AG09309 (cell line): ENCODE measurements at regions not wholly inside any gene's neighbourhood (a gene's known extent, or its start where the extent isn't known, plus 50 kb on each side); places are given as distances from the start of the nearest gene placed in this dataset.

Experiments used
- DNase-seq: peaks from one replicate; pipeline ENCODE4 v3.0.0-alpha.2; 2010; ENCODE audit warnings: low read depth
- H3K4me3 ChIP-seq: 2 replicates; pipeline ENCODE4 v1.5.1; 2011; ENCODE audit warnings: mild to moderate bottlenecking, low read depth, low read length, moderate library complexity; ENCODE audit not compliant: control insufficient read depth
- TF ChIP-seq, protein P1 (sequence below): IDR thresholded peaks from 2 replicates; pipeline ENCODE4 v1.5.1; 2011; ENCODE audit warnings: mild to moderate bottlenecking, low read depth, low read length, inconsistent platforms; ENCODE audit not compliant: insufficient read depth, control insufficient read depth; ENCODE audit errors: missing control alignments

DNA sequence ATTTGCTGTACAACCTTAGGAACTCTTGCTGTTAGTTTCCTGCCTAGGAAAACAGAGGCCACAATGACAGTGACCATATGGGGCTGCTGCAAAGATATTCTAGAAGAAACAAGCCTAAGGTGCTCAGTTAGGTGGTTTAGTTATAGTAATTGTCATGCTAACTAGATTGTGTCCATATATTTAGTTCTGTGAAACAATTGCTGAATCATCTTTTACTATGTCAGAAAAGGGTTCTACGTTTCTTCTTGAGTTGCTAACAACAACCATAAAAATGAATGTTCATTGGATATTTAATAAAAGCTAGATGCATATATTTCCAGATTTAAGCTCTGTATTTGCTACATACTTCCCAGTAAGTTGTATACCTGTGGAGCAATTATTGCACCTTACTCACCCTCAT is 597.2 kb upstream of the KLHL29 start:
- TF ChIP-seq, protein P1, sequence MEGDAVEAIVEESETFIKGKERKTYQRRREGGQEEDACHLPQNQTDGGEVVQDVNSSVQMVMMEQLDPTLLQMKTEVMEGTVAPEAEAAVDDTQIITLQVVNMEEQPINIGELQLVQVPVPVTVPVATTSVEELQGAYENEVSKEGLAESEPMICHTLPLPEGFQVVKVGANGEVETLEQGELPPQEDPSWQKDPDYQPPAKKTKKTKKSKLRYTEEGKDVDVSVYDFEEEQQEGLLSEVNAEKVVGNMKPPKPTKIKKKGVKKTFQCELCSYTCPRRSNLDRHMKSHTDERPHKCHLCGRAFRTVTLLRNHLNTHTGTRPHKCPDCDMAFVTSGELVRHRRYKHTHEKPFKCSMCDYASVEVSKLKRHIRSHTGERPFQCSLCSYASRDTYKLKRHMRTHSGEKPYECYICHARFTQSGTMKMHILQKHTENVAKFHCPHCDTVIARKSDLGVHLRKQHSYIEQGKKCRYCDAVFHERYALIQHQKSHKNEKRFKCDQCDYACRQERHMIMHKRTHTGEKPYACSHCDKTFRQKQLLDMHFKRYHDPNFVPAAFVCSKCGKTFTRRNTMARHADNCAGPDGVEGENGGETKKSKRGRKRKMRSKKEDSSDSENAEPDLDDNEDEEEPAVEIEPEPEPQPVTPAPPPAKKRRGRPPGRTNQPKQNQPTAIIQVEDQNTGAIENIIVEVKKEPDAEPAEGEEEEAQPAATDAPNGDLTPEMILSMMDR: no peak
- DNase-seq: no peak

DNA sequence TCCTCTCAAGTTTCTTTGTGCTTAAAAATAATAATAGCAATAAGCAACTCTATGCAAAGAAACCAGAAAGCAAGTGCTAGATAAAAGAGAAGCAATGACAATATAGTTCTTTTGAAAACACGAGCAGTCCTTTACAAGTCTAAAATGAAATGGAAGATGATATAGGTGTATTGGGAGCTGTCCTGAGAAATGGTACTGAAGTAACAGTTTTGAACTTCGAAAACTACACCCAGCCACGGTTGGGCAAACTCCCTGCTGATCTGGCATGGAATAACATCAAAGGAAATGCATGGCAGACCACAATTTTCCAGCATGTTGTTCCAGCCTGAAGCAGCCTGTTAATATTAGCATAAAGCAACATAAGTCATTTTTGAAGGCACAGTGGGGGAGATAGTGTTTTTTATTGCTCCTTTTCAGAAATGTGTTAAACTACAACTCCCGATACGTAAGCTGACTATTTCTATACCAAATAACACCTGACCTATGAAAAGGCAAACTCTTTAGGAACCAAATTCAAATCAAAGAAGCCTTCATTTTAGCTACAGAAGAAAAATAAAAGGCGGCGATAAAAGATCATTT is 596.1 kb upstream of the KLHL29 start:
- DNase-seq: no peak
- H3K4me3 ChIP-seq: no peak overlapping the region
- TF ChIP-seq, protein P1: no peak

More for the DNA sequence above, 597.2 kb upstream of the KLHL29 start:
- no peak overlapping the region for H3K4me3 ChIP-seq

DNA sequence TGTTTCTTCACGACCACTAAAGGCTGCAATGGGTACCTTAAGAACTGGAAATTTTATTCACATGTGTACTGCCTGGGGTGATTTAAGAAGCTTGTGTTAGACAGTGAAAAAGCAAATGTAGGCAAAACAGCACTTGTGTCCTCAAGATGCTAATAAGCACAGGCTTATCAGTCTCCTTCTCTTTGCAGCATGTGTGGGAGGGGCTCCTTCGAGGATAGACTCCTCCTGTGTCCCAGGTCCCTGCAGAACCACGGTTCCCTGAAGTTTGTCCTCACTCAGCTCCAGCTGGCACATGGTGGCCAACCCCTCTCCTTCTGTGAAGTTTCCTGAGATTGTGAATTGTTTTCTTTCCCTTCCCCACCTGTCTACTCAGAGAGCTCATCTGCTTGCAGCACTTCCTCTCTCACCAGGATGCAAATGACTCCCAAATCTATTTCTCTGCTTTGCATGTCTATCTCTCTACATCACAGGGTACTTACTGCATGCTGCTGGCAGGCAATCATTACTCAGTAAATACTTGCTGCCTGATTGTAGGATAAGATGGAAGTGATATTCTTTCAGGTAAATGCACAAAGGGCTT is 589.6 kb upstream of the KLHL29 start:
- no peak for DNase-seq
- TF ChIP-seq, protein P1: no peak
- H3K4me3 ChIP-seq: no peak overlapping the region

DNA sequence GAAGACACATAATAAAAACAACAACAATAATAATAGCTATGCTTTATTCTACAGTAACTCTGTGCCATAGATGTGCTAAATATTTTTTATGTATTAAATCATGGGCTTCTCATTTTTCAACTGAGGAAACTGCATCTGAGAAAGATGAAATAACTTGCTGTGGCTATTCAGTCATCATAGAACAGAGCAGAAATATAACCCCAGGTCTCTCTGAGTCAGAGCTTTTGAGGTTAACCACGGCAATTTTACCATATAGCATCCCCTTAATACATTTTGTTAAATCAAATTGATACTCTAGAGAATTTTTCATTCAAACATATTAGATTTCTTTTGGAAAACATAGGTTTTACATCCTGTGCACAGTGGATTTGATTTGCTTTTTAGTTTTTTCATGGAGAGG is 586.6 kb upstream of the KLHL29 start:
- no peak for DNase-seq
- no peak overlapping the region for H3K4me3 ChIP-seq
- TF ChIP-seq, protein P1: no peak

DNA sequence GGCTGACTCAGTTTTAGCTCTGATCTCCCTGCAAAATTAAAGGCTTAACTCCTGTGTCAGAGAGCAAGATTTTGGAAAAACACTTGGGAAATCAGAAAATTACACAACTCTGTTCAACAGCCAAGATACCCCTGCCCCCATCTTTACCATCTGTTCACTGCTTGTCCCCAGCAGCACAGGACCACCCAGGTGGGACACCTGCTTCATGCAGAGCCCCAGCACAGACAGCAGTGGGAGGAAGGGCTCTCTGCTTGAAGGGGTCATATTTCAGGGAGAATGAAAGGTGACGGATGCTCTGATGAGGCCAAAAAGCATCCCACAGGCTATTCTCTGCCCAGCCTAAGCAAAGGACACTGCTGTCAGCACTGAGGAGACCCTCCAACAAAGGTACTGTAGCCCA is 584.6 kb upstream of the KLHL29 start:
- no peak for DNase-seq
- H3K4me3 ChIP-seq: no peak overlapping the region
- TF ChIP-seq, protein P1: no peak

DNA sequence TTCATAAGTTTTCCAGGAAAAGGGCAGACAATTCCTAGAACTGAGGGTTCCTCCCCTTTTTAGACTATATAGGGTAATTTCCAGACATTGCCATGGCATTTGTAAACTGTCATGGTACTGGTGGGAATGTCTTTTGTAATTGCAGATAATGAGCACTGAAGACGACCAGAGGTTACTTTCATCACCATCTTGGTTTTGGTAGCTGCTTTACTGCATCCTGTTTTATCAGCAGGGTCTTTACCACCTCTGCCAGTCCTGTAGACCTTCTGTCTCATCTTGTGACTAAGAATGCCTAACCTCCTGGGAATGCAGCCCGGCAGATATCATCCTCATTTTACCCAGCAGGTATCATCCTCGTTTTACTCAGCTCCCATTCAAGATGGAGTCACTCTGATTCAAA is 583.9 kb upstream of the KLHL29 start:
- TF ChIP-seq, protein P1: no peak
- DNase-seq: no peak
- H3K4me3 ChIP-seq: no peak overlapping the region
